HCT116 (cell line): ENCODE measurements at regions not wholly inside any gene's neighbourhood (a gene's known extent, or its start where the extent isn't known, plus 50 kb on each side); places are given as distances from the start of the nearest gene placed in this dataset.

Source experiments
- ATAC-seq: fragments of 200-7000 bp; cut with Tn5 transposase; 2 replicates; pipeline ENCODE4 v1.9.1; 2020; ENCODE audit warnings: mild to moderate bottlenecking, moderate library complexity
- BruUV-seq: library from RNA; stranded (reverse); fragments of 400-500 nt; replicated peaks from 2 replicates; lab custom pipeline; 2021; lab: Mats Ljungman, UMichigan
- CTCF ChIA-PET: fragments of 300-600 bp; sonication (Branson Sonifier 250); formaldehyde crosslinking; loops from one replicate; lab custom pipeline; 2021; ENCODE audit warnings: antibody characterized with exemption; lab: Charles Lee
- POLR2A ChIA-PET: fragments of 300-600, 350-600 bp; sonication (Branson Sonifier 250); formaldehyde crosslinking; loops from one replicate; lab custom pipeline; 2021; ENCODE audit warnings: antibody characterized with exemption; lab: Charles Lee
- RAD21 ChIA-PET, 2 experiments: fragments of 300-600 bp; sonication (Branson Sonifier 250); formaldehyde crosslinking; loops; one replicate each; lab custom pipeline; 2023; ENCODE audit warnings: low total read pairs in 2 of 2; ENCODE audit not compliant: uncharacterized antibody in 2 of 2, unreplicated experiment in 2 of 2, low non-redundant PET in 1 of 2; lab: Charles Lee
- DNase-seq: peaks from one replicate; pipeline ENCODE4 v3.0.0-alpha.2; 2010; ENCODE audit warnings: low read depth, low spot score
- H2AFZ ChIP-seq: fragments of 200-600 bp; shearing (Covaris generic), sonication (generic); 2 replicates; pipeline ENCODE4 v1.6.1; 2017; ENCODE audit warnings: low read depth, mixed run types, mixed read lengths, antibody characterized with exemption, low read length; ENCODE audit not compliant: poor library complexity, severe bottlenecking
- H3K27ac ChIP-seq: 2 replicates; pipeline ENCODE4 v1.5.1; 2012; ENCODE audit warnings: low read depth, low read length
- H3K27me3 ChIP-seq: fragments of 200-600 bp; sonication (generic); 2 replicates; pipeline ENCODE4 v1.6.1; 2016; ENCODE audit warnings: mixed run types, low read length, mixed read lengths; ENCODE audit not compliant: insufficient read depth
- H3K36me3 ChIP-seq, 2 experiments: fragments of 200-500 bp in 1 of 2; fragments of 200-600 bp in 1 of 2; sonication (Bioruptor generic) in 1 of 2; sonication (generic) in 1 of 2; 2 replicates each; pipeline versions ENCODE4 v1.5.1 to v1.6.1; 2014 to 2016; ENCODE audit warnings: low read length in 2 of 2, inconsistent platforms in 1 of 2, mixed read lengths in 1 of 2, mixed run types in 1 of 2; ENCODE audit not compliant: insufficient read depth in 2 of 2, control insufficient read depth in 1 of 2
- H3K4me1 ChIP-seq, 2 experiments: fragments of 200-600 bp in 1 of 2; sonication (generic) in 1 of 2; 2 replicates each; pipeline versions ENCODE4 v1.5.1 to v1.6.1; 2012 to 2017; ENCODE audit warnings: low read length in 2 of 2, inconsistent platforms in 1 of 2, mild to moderate bottlenecking in 1 of 2, mixed read lengths in 1 of 2, mixed run types in 1 of 2, moderate library complexity in 1 of 2; ENCODE audit not compliant: insufficient read depth in 2 of 2, control insufficient read depth in 1 of 2
- H3K4me2 ChIP-seq: fragments of 200-600 bp; sonication (generic); 2 replicates; pipeline ENCODE4 v1.6.1; 2017; ENCODE audit warnings: mixed run types, low read length, mixed read lengths
- H3K4me3 ChIP-seq, 2 experiments: fragments of 200-600 bp in 1 of 2; sonication (generic) in 1 of 2; replicated peaks in 1 of 2; 2 replicates each; pipeline ENCODE4 v1.5.1; 2011 to 2016; ENCODE audit warnings: low read length in 2 of 2, control low read depth in 1 of 2, low read depth in 1 of 2, mild to moderate bottlenecking in 1 of 2, mixed read lengths in 1 of 2, mixed run types in 1 of 2
- H3K79me2 ChIP-seq: fragments of 200-600 bp; sonication (generic); 2 replicates; pipeline ENCODE4 v1.6.1; 2017; ENCODE audit warnings: mild to moderate bottlenecking, mixed run types, low read length, moderate library complexity, mixed read lengths; ENCODE audit not compliant: insufficient read depth
- H3K9ac ChIP-seq: fragments of 200-600 bp; sonication (generic); 2 replicates; pipeline ENCODE4 v1.6.1; 2016; ENCODE audit warnings: low read length, mixed read lengths
- H3K9me2 ChIP-seq: fragments of 200-600 bp; sonication (generic), shearing (Covaris generic); 2 replicates; pipeline ENCODE4 v1.6.1; 2017; ENCODE audit warnings: mixed run types, mild to moderate bottlenecking, moderate library complexity; ENCODE audit not compliant: insufficient read depth
- H3K9me3 ChIP-seq, 2 experiments: fragments of 200-500 bp in 1 of 2; fragments of 200-600 bp in 1 of 2; sonication (Bioruptor generic) in 1 of 2; sonication (generic) in 1 of 2; 2 replicates each; pipeline ENCODE4 v1.6.1; 2014 to 2017; ENCODE audit warnings: low read length in 2 of 2, mixed read lengths in 2 of 2, inconsistent platforms in 1 of 2, low read depth in 1 of 2, mild to moderate bottlenecking in 1 of 2, mixed run types in 1 of 2, moderate library complexity in 1 of 2; ENCODE audit not compliant: control insufficient read depth in 1 of 2, insufficient read depth in 1 of 2
- H4K20me1 ChIP-seq: fragments of 200-600 bp; sonication (generic), shearing (Covaris generic); 2 replicates; pipeline ENCODE4 v1.6.1; 2017; ENCODE audit warnings: mixed run types, mild to moderate bottlenecking, moderate library complexity; ENCODE audit not compliant: insufficient read depth
- CBX3 ChIP-seq: IDR thresholded peaks from 2 replicates; pipeline ENCODE4 v1.6.1; 2012; ENCODE audit warnings: low read depth
- EGR1 ChIP-seq: IDR thresholded peaks from 2 replicates; pipeline ENCODE4 v1.6.1; 2012; ENCODE audit warnings: low read depth
- EZH2 ChIP-seq: fragments of 200-600 bp; sonication (generic); IDR thresholded peaks from 2 replicates; pipeline ENCODE4 v1.6.1; 2017; ENCODE audit warnings: antibody characterized with exemption, mixed run types
- SRF ChIP-seq: IDR thresholded peaks from 2 replicates; pipeline ENCODE4 v1.6.1; 2012; ENCODE audit warnings: low read depth
- TCF7L2 ChIP-seq: IDR thresholded peaks from 2 replicates; pipeline ENCODE4 v1.7.0; 2011; ENCODE audit warnings: borderline replicate concordance, inconsistent platforms; ENCODE audit not compliant: insufficient read depth, insufficient read length; ENCODE audit errors: extremely low read depth
- YY1 ChIP-seq: IDR thresholded peaks from 2 replicates; pipeline ENCODE4 v1.6.1; 2011; ENCODE audit warnings: low read length, low read depth, moderate library complexity, mild to moderate bottlenecking; ENCODE audit not compliant: insufficient replicate concordance; ENCODE audit errors: extremely low read depth
- ZNF274 ChIP-seq: fragments of 200-500 bp; sonication (Bioruptor generic); IDR thresholded peaks from 2 replicates; pipeline ENCODE4 v1.6.1; 2014; ENCODE audit warnings: mild to moderate bottlenecking, low read depth, low read length, inconsistent platforms
- intact Hi-C: fragments of 100-400 bp; cut with micrococcal nuclease; formaldehyde crosslinking; loops from 2 replicates; pipeline ENCODE4 v1.10.0; 2022
- TF ChIP-seq, protein P1 (sequence below), 3 experiments: fragments of 200-600 bp in 1 of 3; sonication (generic) in 1 of 3; IDR thresholded peaks in 2 of 3; conservative IDR thresholded peaks in 1 of 3; 2 replicates each; pipeline ENCODE4 v1.5.1; 2012 to 2017; ENCODE audit warnings: low read depth in 2 of 3, low read length in 2 of 3, antibody characterized with exemption in 1 of 3, borderline replicate concordance in 1 of 3, control low read depth in 1 of 3, mild to moderate bottlenecking in 1 of 3, mixed read lengths in 1 of 3, mixed run types in 1 of 3, moderate library complexity in 1 of 3; ENCODE audit not compliant: insufficient read depth in 1 of 3
- TF ChIP-seq, protein P2 (sequence below): IDR thresholded peaks from 2 replicates; pipeline ENCODE4 v1.6.1; 2012; ENCODE audit warnings: low read depth

DNA sequence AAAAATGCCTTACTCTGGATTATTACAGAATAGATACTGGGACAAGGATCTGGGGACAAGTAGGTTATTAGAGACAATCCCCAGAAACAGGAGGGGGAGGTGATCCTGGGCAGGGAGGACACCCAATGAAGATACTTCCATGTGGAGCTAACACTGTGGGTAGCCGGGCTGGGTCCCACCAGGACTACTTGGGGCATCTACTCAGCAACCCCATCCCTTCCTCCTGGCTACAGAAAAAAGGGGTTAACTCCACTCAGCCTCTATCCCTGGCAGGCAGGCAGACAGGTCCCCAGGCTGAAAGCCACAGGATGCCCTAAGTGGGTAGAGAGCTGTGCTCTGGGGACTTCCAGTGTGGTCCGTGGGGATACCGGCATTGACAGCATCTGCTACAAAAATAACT, 68.0 kb upstream of the NXT1 start:
- RAD21 ChIA-PET, result no interaction called here
- H3K4me2 ChIP-seq, result no peak overlapping the region
- no peak overlapping the region for H3K9ac ChIP-seq
- no peak overlapping the region for H3K27ac ChIP-seq
- POLR2A ChIA-PET, result no interaction called here
- no peaks in the 10 kb centered on the region for H3K9me3 ChIP-seq
- CTCF ChIA-PET, result no interaction called here
- peaks cover 29% of the 10 kb centered on the region for H3K27me3 ChIP-seq
- TF ChIP-seq EGR1 (no peak), YY1 (no peak)
- no peaks in the 10 kb centered on the region for H3K36me3 ChIP-seq
- no peaks in the 10 kb centered on the region for H4K20me1 ChIP-seq
- intact Hi-C loops, result no loop called here
- DNase-seq (no peak), ATAC-seq (no peak)
- no peak overlapping the region for H3K4me3 ChIP-seq
- H3K79me2 ChIP-seq, result no peaks in the 10 kb centered on the region
- no peak overlapping the region for H2AFZ ChIP-seq
- no peaks in the 10 kb centered on the region for H3K4me1 ChIP-seq
- no TSS peak for BruUV-seq
- H3K9me2 ChIP-seq, result no peaks in the 10 kb centered on the region

DNA sequence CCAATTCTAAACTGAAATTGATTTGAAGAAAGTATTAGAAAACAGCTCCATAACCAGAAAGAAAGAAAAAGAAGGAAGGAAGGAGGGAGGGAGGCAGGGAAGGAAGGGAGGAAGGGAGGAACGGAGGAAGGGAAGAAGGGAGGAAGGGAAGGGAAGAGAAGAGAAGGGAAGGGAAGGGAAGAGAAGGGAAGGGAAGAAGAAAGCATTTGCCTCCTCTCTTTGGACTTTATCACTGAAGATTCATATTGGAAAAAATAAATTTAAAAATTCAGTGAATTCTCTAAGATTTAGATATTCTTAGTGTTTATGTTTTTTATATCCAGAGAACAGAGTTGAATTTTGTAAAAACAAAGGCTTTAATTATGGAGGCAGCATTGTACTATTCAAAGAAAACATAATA, 68.5 kb upstream of the NXT1 start:
- Histone ChIP-seq H4K20me1 (no peaks in the 10 kb centered on the region), H3K9me2 (no peaks in the 10 kb centered on the region), H3K9me3 (no peaks in the 10 kb centered on the region), H3K79me2 (no peaks in the 10 kb centered on the region), H3K4me2 (no peak overlapping the region), H3K27me3 (peaks cover 25% of the 10 kb centered on the region), H3K9ac (no peak overlapping the region), H3K4me1 (no peaks in the 10 kb centered on the region), H3K27ac (no peak overlapping the region), H2AFZ (no peak overlapping the region), H3K36me3 (no peaks in the 10 kb centered on the region), H3K4me3 (no peak overlapping the region)
- ATAC-seq (no peak), DNase-seq (no peak)
- intact Hi-C loops, result no loop called here
- POLR2A ChIA-PET, result no interaction called here
- RAD21 ChIA-PET, result no interaction called here
- BruUV-seq, result no TSS peak
- TF ChIP-seq, protein P1, sequence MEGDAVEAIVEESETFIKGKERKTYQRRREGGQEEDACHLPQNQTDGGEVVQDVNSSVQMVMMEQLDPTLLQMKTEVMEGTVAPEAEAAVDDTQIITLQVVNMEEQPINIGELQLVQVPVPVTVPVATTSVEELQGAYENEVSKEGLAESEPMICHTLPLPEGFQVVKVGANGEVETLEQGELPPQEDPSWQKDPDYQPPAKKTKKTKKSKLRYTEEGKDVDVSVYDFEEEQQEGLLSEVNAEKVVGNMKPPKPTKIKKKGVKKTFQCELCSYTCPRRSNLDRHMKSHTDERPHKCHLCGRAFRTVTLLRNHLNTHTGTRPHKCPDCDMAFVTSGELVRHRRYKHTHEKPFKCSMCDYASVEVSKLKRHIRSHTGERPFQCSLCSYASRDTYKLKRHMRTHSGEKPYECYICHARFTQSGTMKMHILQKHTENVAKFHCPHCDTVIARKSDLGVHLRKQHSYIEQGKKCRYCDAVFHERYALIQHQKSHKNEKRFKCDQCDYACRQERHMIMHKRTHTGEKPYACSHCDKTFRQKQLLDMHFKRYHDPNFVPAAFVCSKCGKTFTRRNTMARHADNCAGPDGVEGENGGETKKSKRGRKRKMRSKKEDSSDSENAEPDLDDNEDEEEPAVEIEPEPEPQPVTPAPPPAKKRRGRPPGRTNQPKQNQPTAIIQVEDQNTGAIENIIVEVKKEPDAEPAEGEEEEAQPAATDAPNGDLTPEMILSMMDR (IDR thresholded peaks at IDR 0.05 in 2 of 3, conservative IDR thresholded peaks at IDR 0.05 in 1 of 3; ENCODE audit: borderline replicate concordance in 1 of 3, insufficient read depth in 1 of 3, low read depth in 2 of 3, low read length in 2 of 3), result no peak
- TF ChIP-seq CBX3 (no peak), ZNF274 (no peak), EZH2 (no peak), EGR1 (no peak), YY1 (no peak), SRF (no peak), TCF7L2 (no peak)
- TF ChIP-seq, protein P2, sequence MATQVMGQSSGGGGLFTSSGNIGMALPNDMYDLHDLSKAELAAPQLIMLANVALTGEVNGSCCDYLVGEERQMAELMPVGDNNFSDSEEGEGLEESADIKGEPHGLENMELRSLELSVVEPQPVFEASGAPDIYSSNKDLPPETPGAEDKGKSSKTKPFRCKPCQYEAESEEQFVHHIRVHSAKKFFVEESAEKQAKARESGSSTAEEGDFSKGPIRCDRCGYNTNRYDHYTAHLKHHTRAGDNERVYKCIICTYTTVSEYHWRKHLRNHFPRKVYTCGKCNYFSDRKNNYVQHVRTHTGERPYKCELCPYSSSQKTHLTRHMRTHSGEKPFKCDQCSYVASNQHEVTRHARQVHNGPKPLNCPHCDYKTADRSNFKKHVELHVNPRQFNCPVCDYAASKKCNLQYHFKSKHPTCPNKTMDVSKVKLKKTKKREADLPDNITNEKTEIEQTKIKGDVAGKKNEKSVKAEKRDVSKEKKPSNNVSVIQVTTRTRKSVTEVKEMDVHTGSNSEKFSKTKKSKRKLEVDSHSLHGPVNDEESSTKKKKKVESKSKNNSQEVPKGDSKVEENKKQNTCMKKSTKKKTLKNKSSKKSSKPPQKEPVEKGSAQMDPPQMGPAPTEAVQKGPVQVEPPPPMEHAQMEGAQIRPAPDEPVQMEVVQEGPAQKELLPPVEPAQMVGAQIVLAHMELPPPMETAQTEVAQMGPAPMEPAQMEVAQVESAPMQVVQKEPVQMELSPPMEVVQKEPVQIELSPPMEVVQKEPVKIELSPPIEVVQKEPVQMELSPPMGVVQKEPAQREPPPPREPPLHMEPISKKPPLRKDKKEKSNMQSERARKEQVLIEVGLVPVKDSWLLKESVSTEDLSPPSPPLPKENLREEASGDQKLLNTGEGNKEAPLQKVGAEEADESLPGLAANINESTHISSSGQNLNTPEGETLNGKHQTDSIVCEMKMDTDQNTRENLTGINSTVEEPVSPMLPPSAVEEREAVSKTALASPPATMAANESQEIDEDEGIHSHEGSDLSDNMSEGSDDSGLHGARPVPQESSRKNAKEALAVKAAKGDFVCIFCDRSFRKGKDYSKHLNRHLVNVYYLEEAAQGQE, result no peak
- CTCF ChIA-PET, result no interaction called here
